PC-9 (cell line): ENCODE measurements at regions not wholly inside any gene's neighbourhood (a gene's known extent, or its start where the extent isn't known, plus 50 kb on each side); places are given as distances from the start of the nearest gene placed in this dataset.

Source experiments
- BruUV-seq: library from RNA; stranded (reverse); fragments of 400-500 nt; replicated peaks from 2 replicates; lab custom pipeline; 2021; lab: Mats Ljungman, UMichigan
- CTCF ChIA-PET: fragments of 300-600 bp; sonication (Branson Sonifier 250); formaldehyde crosslinking; loops from one replicate; lab custom pipeline; 2022; ENCODE audit warnings: antibody characterized with exemption; lab: Charles Lee
- POLR2A ChIA-PET: fragments of 300-600 bp; sonication (Branson Sonifier 250); formaldehyde crosslinking; loops from one replicate; lab custom pipeline; 2022; ENCODE audit warnings: antibody characterized with exemption; ENCODE audit not compliant: unreplicated experiment; lab: Charles Lee
- DNase-seq, 2 experiments: peaks; one replicate each; pipeline versions ENCODE4 v3.0.0 to v3.0.0-alpha.2; 2015 to 2022; ENCODE audit warnings: mixed read lengths in 1 of 2
- H2AFZ ChIP-seq: fragments of 200-600 bp; sonication (generic); 2 replicates; pipeline ENCODE4 v1.8.1; 2017; ENCODE audit warnings: antibody characterized with exemption
- H3F3A ChIP-seq: fragments of 200-600 bp; sonication (generic); 2 replicates; pipeline ENCODE4 v1.8.1; 2017; ENCODE audit warnings: antibody characterized with exemption, mild to moderate bottlenecking, low read depth; ENCODE audit not compliant: insufficient read depth
- H3K27ac ChIP-seq: fragments of 200-600 bp; sonication (generic); 2 replicates; pipeline ENCODE4 v1.6.1; 2016; ENCODE audit warnings: mixed run types
- H3K27me3 ChIP-seq: fragments of 200-600 bp; sonication (generic); 2 replicates; pipeline ENCODE4 v1.6.1; 2016; ENCODE audit warnings: low read depth, mixed run types; ENCODE audit not compliant: insufficient read depth
- H3K36me3 ChIP-seq: fragments of 200-600 bp; sonication (generic); 2 replicates; pipeline ENCODE4 v1.6.1; 2016; ENCODE audit warnings: low read depth, mixed run types
- H3K4me1 ChIP-seq: fragments of 200-600 bp; sonication (generic); replicated peaks from 2 replicates; pipeline ENCODE4 v1.6.1; 2016; ENCODE audit warnings: mixed run types; ENCODE audit not compliant: insufficient read depth
- H3K4me2 ChIP-seq: fragments of 200-600 bp; sonication (generic); 2 replicates; pipeline ENCODE4 v1.6.1; 2017; ENCODE audit warnings: mixed run types
- H3K4me3 ChIP-seq: fragments of 200-600 bp; sonication (generic); 2 replicates; pipeline ENCODE4 v1.6.1; 2016; ENCODE audit warnings: mixed run types
- H3K79me2 ChIP-seq: fragments of 200-600 bp; sonication (generic); 2 replicates; pipeline ENCODE4 v1.6.1; 2017; ENCODE audit warnings: low read depth, mixed run types
- H3K9me2 ChIP-seq: fragments of 200-600 bp; sonication (generic); 2 replicates; pipeline ENCODE4 v1.8.1; 2017; ENCODE audit warnings: mild to moderate bottlenecking; ENCODE audit not compliant: insufficient read depth
- H3K9me3 ChIP-seq: fragments of 200-600 bp; sonication (generic); 2 replicates; pipeline ENCODE4 v1.8.1; 2016; ENCODE audit warnings: low read depth; ENCODE audit not compliant: insufficient read depth
- H4K20me1 ChIP-seq: fragments of 200-600 bp; sonication (generic); 2 replicates; pipeline ENCODE4 v1.8.1; 2017; ENCODE audit not compliant: insufficient read depth
- EZH2 ChIP-seq: fragments of 200-600 bp; sonication (generic); IDR thresholded peaks from 2 replicates; pipeline ENCODE4 v1.8.0; 2017; ENCODE audit warnings: antibody characterized with exemption, low read depth
- intact Hi-C: fragments of 100-400 bp; cut with micrococcal nuclease; formaldehyde crosslinking; loops from one replicate; pipeline ENCODE4 v1.10.0; 2022; ENCODE audit not compliant: unreplicated experiment
- TF ChIP-seq, protein P1 (sequence below): fragments of 200-600 bp; sonication (generic); conservative IDR thresholded peaks from 2 replicates; pipeline ENCODE4 v1.6.1; 2017; ENCODE audit warnings: mixed run types, antibody characterized with exemption, mild to moderate bottlenecking, moderate library complexity

GRCh38 chr14:64654246-64654900 is 49.9 kb upstream of the PLEKHG3 start:
- no peak overlapping the region for H3K4me3 ChIP-seq
- BruUV-seq: no TSS peak
- H3K4me1 ChIP-seq: peaks cover 19% of the 10 kb centered on the region
- peak in 1 of 2 experiments; percentile 87 for DNase-seq
- peak overlapping the region; percentile 39; the same call in 1 of the 2 replicates for H2AFZ ChIP-seq
- H3K79me2 ChIP-seq: no peaks in the 10 kb centered on the region
- CTCF ChIA-PET: interaction anchor here (0.6 to 1.1 kb wide), 3 partner anchors 107 to 114 kb away, joined by 3 to 13 read pairs (median 3); partner anchors contain the start of gene HSPA2
- intact Hi-C loops: no loop called here
- H3F3A ChIP-seq: peaks cover 23% of the 10 kb centered on the region
- no peak for TF ChIP-seq EZH2
- TF ChIP-seq, protein P1, sequence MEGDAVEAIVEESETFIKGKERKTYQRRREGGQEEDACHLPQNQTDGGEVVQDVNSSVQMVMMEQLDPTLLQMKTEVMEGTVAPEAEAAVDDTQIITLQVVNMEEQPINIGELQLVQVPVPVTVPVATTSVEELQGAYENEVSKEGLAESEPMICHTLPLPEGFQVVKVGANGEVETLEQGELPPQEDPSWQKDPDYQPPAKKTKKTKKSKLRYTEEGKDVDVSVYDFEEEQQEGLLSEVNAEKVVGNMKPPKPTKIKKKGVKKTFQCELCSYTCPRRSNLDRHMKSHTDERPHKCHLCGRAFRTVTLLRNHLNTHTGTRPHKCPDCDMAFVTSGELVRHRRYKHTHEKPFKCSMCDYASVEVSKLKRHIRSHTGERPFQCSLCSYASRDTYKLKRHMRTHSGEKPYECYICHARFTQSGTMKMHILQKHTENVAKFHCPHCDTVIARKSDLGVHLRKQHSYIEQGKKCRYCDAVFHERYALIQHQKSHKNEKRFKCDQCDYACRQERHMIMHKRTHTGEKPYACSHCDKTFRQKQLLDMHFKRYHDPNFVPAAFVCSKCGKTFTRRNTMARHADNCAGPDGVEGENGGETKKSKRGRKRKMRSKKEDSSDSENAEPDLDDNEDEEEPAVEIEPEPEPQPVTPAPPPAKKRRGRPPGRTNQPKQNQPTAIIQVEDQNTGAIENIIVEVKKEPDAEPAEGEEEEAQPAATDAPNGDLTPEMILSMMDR: no peak
- peak overlapping the region; percentile 53 for H3K4me2 ChIP-seq
- no peaks in the 10 kb centered on the region for H4K20me1 ChIP-seq
- no peaks in the 10 kb centered on the region for H3K9me3 ChIP-seq
- H3K27me3 ChIP-seq: no peaks in the 10 kb centered on the region
- no peaks in the 10 kb centered on the region for H3K9me2 ChIP-seq
- no peaks in the 10 kb centered on the region for H3K36me3 ChIP-seq
- H3K27ac ChIP-seq: peak overlapping the region; percentile 41
- POLR2A ChIA-PET: interaction anchor here (0.7 kb wide), 3 partner anchors 10 to 172 kb away, joined by 3 to 4 read pairs (median 4); no protein-coding TSS in a partner anchor
